ENCODE measurements at regions not wholly inside any gene's neighbourhood (a gene's known extent, or its start where the extent isn't known, plus 50 kb on each side); places are given as distances from the start of the nearest gene placed in this dataset.

DNA sequence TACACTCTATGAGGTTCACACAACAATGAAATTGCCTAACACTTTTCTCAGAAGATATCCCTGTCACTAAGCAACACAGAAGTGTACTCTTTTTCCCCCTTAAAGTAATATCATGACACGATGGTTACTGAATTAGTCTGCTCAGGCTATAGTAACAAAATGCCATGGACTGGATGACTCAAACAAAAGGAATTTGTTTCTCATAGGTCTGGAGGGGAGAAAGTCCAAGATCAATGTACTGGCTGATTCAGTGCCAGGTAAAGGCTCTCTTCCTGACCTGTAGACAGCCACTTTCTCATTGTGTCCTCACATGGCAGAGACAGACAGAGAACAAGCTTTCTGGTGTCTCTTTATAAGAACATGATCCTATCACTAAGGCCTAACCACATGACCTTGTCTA is 211.9 kb downstream of the RBM43 start (continued):
- TF ChIP-seq, protein P1, sequence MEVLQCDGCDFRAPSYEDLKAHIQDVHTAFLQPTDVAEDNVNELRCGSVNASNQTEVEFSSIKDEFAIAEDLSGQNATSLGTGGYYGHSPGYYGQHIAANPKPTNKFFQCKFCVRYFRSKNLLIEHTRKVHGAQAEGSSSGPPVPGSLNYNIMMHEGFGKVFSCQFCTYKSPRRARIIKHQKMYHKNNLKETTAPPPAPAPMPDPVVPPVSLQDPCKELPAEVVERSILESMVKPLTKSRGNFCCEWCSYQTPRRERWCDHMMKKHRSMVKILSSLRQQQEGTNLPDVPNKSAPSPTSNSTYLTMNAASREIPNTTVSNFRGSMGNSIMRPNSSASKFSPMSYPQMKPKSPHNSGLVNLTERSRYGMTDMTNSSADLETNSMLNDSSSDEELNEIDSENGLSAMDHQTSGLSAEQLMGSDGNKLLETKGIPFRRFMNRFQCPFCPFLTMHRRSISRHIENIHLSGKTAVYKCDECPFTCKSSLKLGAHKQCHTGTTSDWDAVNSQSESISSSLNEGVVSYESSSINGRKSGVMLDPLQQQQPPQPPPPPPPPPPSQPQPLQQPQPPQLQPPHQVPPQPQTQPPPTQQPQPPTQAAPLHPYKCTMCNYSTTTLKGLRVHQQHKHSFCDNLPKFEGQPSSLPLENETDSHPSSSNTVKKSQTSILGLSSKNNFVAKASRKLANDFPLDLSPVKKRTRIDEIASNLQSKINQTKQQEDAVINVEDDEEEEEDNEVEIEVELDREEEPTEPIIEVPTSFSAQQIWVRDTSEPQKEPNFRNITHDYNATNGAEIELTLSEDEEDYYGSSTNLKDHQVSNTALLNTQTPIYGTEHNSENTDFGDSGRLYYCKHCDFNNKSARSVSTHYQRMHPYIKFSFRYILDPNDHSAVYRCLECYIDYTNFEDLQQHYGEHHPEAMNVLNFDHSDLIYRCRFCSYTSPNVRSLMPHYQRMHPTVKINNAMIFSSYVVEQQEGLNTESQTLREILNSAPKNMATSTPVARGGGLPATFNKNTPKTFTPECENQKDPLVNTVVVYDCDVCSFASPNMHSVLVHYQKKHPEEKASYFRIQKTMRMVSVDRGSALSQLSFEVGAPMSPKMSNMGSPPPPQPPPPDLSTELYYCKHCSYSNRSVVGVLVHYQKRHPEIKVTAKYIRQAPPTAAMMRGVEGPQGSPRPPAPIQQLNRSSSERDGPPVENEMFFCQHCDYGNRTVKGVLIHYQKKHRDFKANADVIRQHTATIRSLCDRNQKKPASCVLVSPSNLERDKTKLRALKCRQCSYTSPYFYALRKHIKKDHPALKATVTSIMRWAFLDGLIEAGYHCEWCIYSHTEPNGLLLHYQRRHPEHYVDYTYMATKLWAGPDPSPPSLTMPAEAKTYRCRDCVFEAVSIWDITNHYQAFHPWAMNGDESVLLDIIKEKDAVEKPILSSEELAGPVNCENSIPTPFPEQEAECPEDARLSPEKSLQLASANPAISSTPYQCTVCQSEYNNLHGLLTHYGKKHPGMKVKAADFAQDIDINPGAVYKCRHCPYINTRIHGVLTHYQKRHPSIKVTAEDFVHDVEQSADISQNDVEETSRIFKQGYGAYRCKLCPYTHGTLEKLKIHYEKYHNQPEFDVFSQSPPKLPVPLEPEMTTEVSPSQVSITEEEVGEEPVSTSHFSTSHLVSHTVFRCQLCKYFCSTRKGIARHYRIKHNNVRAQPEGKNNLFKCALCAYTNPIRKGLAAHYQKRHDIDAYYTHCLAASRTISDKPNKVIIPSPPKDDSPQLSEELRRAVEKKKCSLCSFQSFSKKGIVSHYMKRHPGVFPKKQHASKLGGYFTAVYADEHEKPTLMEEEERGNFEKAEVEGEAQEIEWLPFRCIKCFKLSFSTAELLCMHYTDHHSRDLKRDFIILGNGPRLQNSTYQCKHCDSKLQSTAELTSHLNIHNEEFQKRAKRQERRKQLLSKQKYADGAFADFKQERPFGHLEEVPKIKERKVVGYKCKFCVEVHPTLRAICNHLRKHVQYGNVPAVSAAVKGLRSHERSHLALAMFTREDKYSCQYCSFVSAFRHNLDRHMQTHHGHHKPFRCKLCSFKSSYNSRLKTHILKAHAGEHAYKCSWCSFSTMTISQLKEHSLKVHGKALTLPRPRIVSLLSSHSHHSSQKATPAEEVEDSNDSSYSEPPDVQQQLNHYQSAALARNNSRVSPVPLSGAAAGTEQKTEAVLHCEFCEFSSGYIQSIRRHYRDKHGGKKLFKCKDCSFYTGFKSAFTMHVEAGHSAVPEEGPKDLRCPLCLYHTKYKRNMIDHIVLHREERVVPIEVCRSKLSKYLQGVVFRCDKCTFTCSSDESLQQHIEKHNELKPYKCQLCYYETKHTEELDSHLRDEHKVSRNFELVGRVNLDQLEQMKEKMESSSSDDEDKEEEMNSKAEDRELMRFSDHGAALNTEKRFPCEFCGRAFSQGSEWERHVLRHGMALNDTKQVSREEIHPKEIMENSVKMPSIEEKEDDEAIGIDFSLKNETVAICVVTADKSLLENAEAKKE (CRISPR knock-in tag; IDR thresholded peaks at IDR 0.05) = no peak
- no peak for TF ChIP-seq POLR2AphosphoS5 (IDR thresholded peaks at IDR 0.05; ENCODE audit: low read depth)

DNA sequence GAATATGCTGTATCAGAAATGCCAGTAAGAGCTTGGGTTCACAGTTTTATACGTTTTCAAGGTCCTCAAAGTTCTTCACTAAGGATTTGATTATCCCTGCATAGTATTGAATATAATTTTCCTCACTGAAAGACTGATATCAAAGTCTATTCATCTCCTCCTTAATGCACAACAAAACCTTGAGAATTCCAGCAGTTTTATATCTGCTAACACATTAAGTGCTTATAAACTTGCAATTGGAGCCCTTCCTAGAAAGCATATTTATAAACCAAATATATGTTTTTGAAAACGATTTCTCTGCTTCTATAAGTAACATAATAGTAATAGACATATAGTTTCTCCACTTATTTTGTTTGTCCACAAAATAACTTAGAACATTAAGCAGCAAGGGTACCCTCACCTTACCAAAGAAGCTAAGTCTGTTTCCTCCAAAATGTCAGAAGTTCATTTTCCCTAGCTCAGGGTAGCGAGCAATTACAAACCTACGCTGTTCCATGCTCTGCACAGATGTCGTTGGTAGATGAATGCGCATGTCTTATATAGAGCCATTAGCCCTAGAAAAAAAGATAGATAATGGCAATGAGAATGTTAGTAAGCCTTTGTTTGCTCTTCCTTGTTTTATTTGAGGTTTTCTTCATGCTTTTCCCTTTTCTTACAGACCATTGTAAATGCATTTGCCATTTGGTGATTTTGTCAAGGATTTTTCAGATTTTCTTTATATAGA is 213.2 kb downstream of the RBM43 start:
- no peak for ATAC-seq
- Histone ChIP-seq H3K9me2 (ENCODE audit: insufficient read depth) (peaks cover 15% of the 10 kb centered on the region), H3K4me1 (ENCODE audit: insufficient read depth) (no peaks in the 10 kb centered on the region), H3K4me2 (no peak overlapping the region), H3K79me2 (replicated peaks; ENCODE audit: insufficient read depth) (no peaks in the 10 kb centered on the region), H3K27ac (ENCODE audit: low read depth) (no peak overlapping the region), H3K27me3 (ENCODE audit: insufficient read depth) (no peaks in the 10 kb centered on the region), H3F3A (replicated peaks; ENCODE audit: low read depth) (no peaks in the 10 kb centered on the region), H3K36me3 (ENCODE audit: insufficient read depth) (no peaks in the 10 kb centered on the region), H4K20me1 (replicated peaks; ENCODE audit: insufficient read depth) (no peaks in the 10 kb centered on the region), H2AFZ (no peak overlapping the region), H3K4me3 (no peak overlapping the region)
- no peak overlapping the region for H3K27ac Mint-ChIP-seq
- peaks cover 5% of the 10 kb centered on the region; the same call in 2 of the 3 replicates for H3K4me1 Mint-ChIP-seq
- H3K4me3 Mint-ChIP-seq = no peak overlapping the region
- no peaks in the 10 kb centered on the region; the same call in 2 of the 3 replicates for H3K9me3 Mint-ChIP-seq
- peaks cover 2% of the 10 kb centered on the region for H3K27me3 Mint-ChIP-seq (ENCODE audit: insufficient read depth, low read depth, poor library complexity)
- no peak for DNase-seq (ENCODE audit: low spot score)
- no peaks in the 10 kb centered on the region; the same call in 2 of the 3 replicates for H3K36me3 Mint-ChIP-seq (ENCODE audit: low read depth)
- TF ChIP-seq JUNB (IDR thresholded peaks at IDR 0.05; ENCODE audit: unreplicated experiment) (no peak), STAT1 (IDR thresholded peaks at IDR 0.05; ENCODE audit: unreplicated experiment) (no peak), ZNF114 (CRISPR knock-in tag; IDR thresholded peaks at IDR 0.05) (no peak), NANOG (IDR thresholded peaks at IDR 0.05; ENCODE audit: borderline replicate concordance) (no peak), EZH2phosphoT487 (IDR thresholded peaks at IDR 0.05; ENCODE audit: unreplicated experiment) (no peak), CREB1 (CRISPR knock-in tag; IDR thresholded peaks at IDR 0.05; ENCODE audit: low read depth) (no peak), ZNF331 (CRISPR knock-in tag; IDR thresholded peaks at IDR 0.05; ENCODE audit: low read depth) (no peak), EZH2 (IDR thresholded peaks at IDR 0.05; ENCODE audit: low read depth, unreplicated experiment) (no peak)
- TF ChIP-seq, protein P2, sequence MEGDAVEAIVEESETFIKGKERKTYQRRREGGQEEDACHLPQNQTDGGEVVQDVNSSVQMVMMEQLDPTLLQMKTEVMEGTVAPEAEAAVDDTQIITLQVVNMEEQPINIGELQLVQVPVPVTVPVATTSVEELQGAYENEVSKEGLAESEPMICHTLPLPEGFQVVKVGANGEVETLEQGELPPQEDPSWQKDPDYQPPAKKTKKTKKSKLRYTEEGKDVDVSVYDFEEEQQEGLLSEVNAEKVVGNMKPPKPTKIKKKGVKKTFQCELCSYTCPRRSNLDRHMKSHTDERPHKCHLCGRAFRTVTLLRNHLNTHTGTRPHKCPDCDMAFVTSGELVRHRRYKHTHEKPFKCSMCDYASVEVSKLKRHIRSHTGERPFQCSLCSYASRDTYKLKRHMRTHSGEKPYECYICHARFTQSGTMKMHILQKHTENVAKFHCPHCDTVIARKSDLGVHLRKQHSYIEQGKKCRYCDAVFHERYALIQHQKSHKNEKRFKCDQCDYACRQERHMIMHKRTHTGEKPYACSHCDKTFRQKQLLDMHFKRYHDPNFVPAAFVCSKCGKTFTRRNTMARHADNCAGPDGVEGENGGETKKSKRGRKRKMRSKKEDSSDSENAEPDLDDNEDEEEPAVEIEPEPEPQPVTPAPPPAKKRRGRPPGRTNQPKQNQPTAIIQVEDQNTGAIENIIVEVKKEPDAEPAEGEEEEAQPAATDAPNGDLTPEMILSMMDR (conservative IDR thresholded peaks at IDR 0.05; ENCODE audit: low read depth in 2 of 2) = no peak
- TF ChIP-seq, protein P3, sequence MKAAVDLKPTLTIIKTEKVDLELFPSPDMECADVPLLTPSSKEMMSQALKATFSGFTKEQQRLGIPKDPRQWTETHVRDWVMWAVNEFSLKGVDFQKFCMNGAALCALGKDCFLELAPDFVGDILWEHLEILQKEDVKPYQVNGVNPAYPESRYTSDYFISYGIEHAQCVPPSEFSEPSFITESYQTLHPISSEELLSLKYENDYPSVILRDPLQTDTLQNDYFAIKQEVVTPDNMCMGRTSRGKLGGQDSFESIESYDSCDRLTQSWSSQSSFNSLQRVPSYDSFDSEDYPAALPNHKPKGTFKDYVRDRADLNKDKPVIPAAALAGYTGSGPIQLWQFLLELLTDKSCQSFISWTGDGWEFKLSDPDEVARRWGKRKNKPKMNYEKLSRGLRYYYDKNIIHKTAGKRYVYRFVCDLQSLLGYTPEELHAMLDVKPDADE (IDR thresholded peaks at IDR 0.05) = no peak
- TF ChIP-seq, protein P4, sequence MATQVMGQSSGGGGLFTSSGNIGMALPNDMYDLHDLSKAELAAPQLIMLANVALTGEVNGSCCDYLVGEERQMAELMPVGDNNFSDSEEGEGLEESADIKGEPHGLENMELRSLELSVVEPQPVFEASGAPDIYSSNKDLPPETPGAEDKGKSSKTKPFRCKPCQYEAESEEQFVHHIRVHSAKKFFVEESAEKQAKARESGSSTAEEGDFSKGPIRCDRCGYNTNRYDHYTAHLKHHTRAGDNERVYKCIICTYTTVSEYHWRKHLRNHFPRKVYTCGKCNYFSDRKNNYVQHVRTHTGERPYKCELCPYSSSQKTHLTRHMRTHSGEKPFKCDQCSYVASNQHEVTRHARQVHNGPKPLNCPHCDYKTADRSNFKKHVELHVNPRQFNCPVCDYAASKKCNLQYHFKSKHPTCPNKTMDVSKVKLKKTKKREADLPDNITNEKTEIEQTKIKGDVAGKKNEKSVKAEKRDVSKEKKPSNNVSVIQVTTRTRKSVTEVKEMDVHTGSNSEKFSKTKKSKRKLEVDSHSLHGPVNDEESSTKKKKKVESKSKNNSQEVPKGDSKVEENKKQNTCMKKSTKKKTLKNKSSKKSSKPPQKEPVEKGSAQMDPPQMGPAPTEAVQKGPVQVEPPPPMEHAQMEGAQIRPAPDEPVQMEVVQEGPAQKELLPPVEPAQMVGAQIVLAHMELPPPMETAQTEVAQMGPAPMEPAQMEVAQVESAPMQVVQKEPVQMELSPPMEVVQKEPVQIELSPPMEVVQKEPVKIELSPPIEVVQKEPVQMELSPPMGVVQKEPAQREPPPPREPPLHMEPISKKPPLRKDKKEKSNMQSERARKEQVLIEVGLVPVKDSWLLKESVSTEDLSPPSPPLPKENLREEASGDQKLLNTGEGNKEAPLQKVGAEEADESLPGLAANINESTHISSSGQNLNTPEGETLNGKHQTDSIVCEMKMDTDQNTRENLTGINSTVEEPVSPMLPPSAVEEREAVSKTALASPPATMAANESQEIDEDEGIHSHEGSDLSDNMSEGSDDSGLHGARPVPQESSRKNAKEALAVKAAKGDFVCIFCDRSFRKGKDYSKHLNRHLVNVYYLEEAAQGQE (IDR thresholded peaks at IDR 0.05; ENCODE audit: unreplicated experiment) = no peak

Data from GM23338 (cell line).